Gastroesophageal sphincter (tissue), 4 donors: ENCODE measurements at regions not wholly inside any gene's neighbourhood (a gene's known extent, or its start where the extent isn't known, plus 50 kb on each side); places are given as distances from the start of the nearest gene placed in this dataset.

Source experiments
- ATAC-seq: fragments of 150-250 bp; one replicate; pipeline ENCODE4 v1.9.1; 2016; ENCODE audit warnings: mild to moderate bottlenecking, moderate library complexity
- H3K27ac ChIP-seq, 4 donors: fragments of 200-600 bp; sonication (generic) in 3 of 4; 1 replicate in 3 of 4; 2 replicates in 1 of 4; pipeline ENCODE4 v1.5.1; 2016 to 2019
- H3K27me3 ChIP-seq: fragments of 200-600 bp; sonication (generic); one replicate; pipeline ENCODE4 v1.5.1; 2019
- H3K36me3 ChIP-seq, 2 donors: fragments of 200-600 bp; sonication (generic); one replicate each; pipeline ENCODE4 v1.5.1; 2019; ENCODE audit warnings: control low read depth in 1 of 2
- H3K4me1 ChIP-seq, 3 donors: fragments of 200-600 bp; sonication (generic); 1 replicate in 2 of 3; 2 replicates in 1 of 3; pipeline ENCODE4 v1.5.1; 2016 to 2019; ENCODE audit warnings: control low read depth in 2 of 3
- H3K4me3 ChIP-seq, 2 donors: fragments of 200-600 bp; sonication (generic); one replicate each; pipeline ENCODE4 v1.5.1; 2019; ENCODE audit warnings: mild to moderate bottlenecking in 1 of 2, moderate library complexity in 1 of 2
- H3K9me3 ChIP-seq, 3 donors: fragments of 200-600 bp; sonication (generic); one replicate each; pipeline ENCODE4 v1.5.1; 2017 to 2019; ENCODE audit warnings: control low read depth in 2 of 3
- CTCF ChIP-seq, 4 experiments: fragments of 200-600 bp in 2 of 4; fragments of 450-650 bp in 2 of 4; sonication (generic) in 1 of 4; IDR thresholded peaks; one replicate each; pipeline ENCODE4 v1.5.1; 2017 to 2019; ENCODE audit warnings: antibody characterized with exemption in 4 of 4, mild to moderate bottlenecking in 2 of 4, moderate library complexity in 2 of 4
- EP300 ChIP-seq: sonication (generic); formaldehyde crosslinking; IDR thresholded peaks from one replicate; pipeline ENCODE4 v1.6.1; 2017; ENCODE audit warnings: antibody characterized with exemption, mild to moderate bottlenecking
- POLR2A ChIP-seq, 2 donors: fragments of 450-650 bp; IDR thresholded peaks; one replicate each; pipeline ENCODE4 v1.6.1; 2017; ENCODE audit warnings: antibody characterized with exemption in 2 of 2, mild to moderate bottlenecking in 2 of 2, moderate library complexity in 1 of 2
- POLR2AphosphoS5 ChIP-seq: sonication (generic); formaldehyde crosslinking; IDR thresholded peaks from one replicate; pipeline ENCODE4 v1.6.1; 2017; ENCODE audit warnings: antibody characterized with exemption
- WGBS, 2 donors: methylation state at CpG; one replicate each; pipeline ENCODE4 v1.1.5; 2018; ENCODE audit warnings: low coverage in 1 of 2; 5-methylcytosine and 5-hydroxymethylcytosine counted together

GRCh38 chr2:5504756-5505155 is 187.4 kb upstream of the SOX11 start:
- no peaks in the 10 kb centered on the region for H3K4me1 ChIP-seq
- H3K36me3 ChIP-seq, result no peaks in the 10 kb centered on the region
- no peak overlapping the region for H3K27ac ChIP-seq
- WGBS, 2 donors, result 73 to 79% methylated on average over 2 to 3 of the region's 3 CpGs
- no peak for ATAC-seq
- H3K9me3 ChIP-seq, result no peaks in the 10 kb centered on the region
- TF ChIP-seq POLR2AphosphoS5 (no peak), CTCF (IDR thresholded peaks at IDR 0.05) (no peak), EP300 (no peak), POLR2A (IDR thresholded peaks at IDR 0.05) (no peak)
- no peak overlapping the region for H3K4me3 ChIP-seq
- no peaks in the 10 kb centered on the region for H3K27me3 ChIP-seq

- H3K36me3 ChIP-seq, result no peaks in the 10 kb centered on the region
- ATAC-seq, result no peak
- no peaks in the 10 kb centered on the region for H3K4me1 ChIP-seq
- no peaks in the 10 kb centered on the region for H3K9me3 ChIP-seq
- TF ChIP-seq POLR2A (IDR thresholded peaks at IDR 0.05) (no peak), POLR2AphosphoS5 (no peak), CTCF (IDR thresholded peaks at IDR 0.05) (no peak)
- H3K27ac ChIP-seq, result no peak overlapping the region
- H3K4me3 ChIP-seq, result no peak overlapping the region
- 80% methylated on average over 1 of the region's 10 CpGs; no CpG with 5 or more reads in 1 of the 2 donors for WGBS, 2 donors
- H3K27me3 ChIP-seq, result no peaks in the 10 kb centered on the region
These were observed 184.8 kb upstream of the SOX11 start for GRCh38 chr2:5507367-5507766.

GRCh38 chr2:5509362-5509761 is 182.8 kb upstream of the SOX11 start:
- 94 to 96% methylated on average over 5 to 6 of the region's 7 CpGs for WGBS, 2 donors
- no peak overlapping the region for H3K27ac ChIP-seq
- no peaks in the 10 kb centered on the region for H3K9me3 ChIP-seq
- no peaks in the 10 kb centered on the region for H3K4me1 ChIP-seq
- TF ChIP-seq EP300 (no peak), POLR2A (IDR thresholded peaks at IDR 0.05) (no peak)
- H3K27me3 ChIP-seq, result no peaks in the 10 kb centered on the region
- no peak for ATAC-seq
- no peaks in the 10 kb centered on the region for H3K36me3 ChIP-seq
- no peak overlapping the region for H3K4me3 ChIP-seq

- Histone ChIP-seq H3K36me3 (no peaks in the 10 kb centered on the region), H3K9me3 (no peaks in the 10 kb centered on the region), H3K27ac (no peak overlapping the region), H3K4me3 (no peak overlapping the region), H3K4me1 (no peaks in the 10 kb centered on the region), H3K27me3 (no peaks in the 10 kb centered on the region)
- no peak for TF ChIP-seq CTCF (IDR thresholded peaks at IDR 0.05)
- no peak for TF ChIP-seq EP300
- 86 to 92% methylated on average over 4 of the region's 4 CpGs for WGBS, 2 donors
- ATAC-seq, result no peak
These were observed 182.1 kb upstream of the SOX11 start for GRCh38 chr2:5510082-5510481.

- H3K9me3 ChIP-seq, result no peaks in the 10 kb centered on the region
- H3K27me3 ChIP-seq, result no peaks in the 10 kb centered on the region
- ATAC-seq, result no peak
- no peak overlapping the region for H3K27ac ChIP-seq
- H3K36me3 ChIP-seq, result no peaks in the 10 kb centered on the region
- TF ChIP-seq POLR2AphosphoS5 (no peak), CTCF (IDR thresholded peaks at IDR 0.05) (no peak), POLR2A (IDR thresholded peaks at IDR 0.05) (no peak), EP300 (no peak)
- peaks cover 0 to 5% (median 0%) of the 10 kb centered on the region in 3 donors for H3K4me1 ChIP-seq
- H3K4me3 ChIP-seq, result no peak overlapping the region
- WGBS, 2 donors, result 74 to 82% methylated on average over 2 of the region's 2 CpGs
These were observed 176.5 kb upstream of the SOX11 start for GRCh38 chr2:5515693-5516092.

GRCh38 chr2:5519286-5519685 is 172.9 kb upstream of the SOX11 start:
- ATAC-seq, result no peak
- Histone ChIP-seq H3K9me3 (no peaks in the 10 kb centered on the region), H3K4me3 (no peak overlapping the region), H3K27me3 (no peaks in the 10 kb centered on the region), H3K36me3 (no peaks in the 10 kb centered on the region), H3K27ac (no peak overlapping the region), H3K4me1 (peaks cover 0 to 8% (median 0%) of the 10 kb centered on the region in 3 donors)
- TF ChIP-seq EP300, result no peak
- TF ChIP-seq CTCF (IDR thresholded peaks at IDR 0.05), result no peak
- no peak for TF ChIP-seq POLR2A (IDR thresholded peaks at IDR 0.05)
- no peak for TF ChIP-seq POLR2AphosphoS5
